IMR-90 (cell line): ENCODE measurements at regions not wholly inside any gene's neighbourhood (a gene's known extent, or its start where the extent isn't known, plus 50 kb on each side); places are given as distances from the start of the nearest gene placed in this dataset.

Experiments used
- ATAC-seq: fragments of 200-7000 bp; cut with Tn5 transposase; 2 replicates; pipeline ENCODE4 v1.9.1; 2020; ENCODE audit warnings: low read depth, mild to moderate bottlenecking, moderate library complexity
- BruUV-seq: library from RNA; stranded (reverse); fragments of 400-500 nt; replicated peaks from 2 replicates; lab custom pipeline; 2021; lab: Mats Ljungman, UMichigan
- CTCF ChIA-PET: fragments of 300-600 bp; formaldehyde crosslinking; extraction: SDS; loops from one replicate; lab custom pipeline; 2021; ENCODE audit warnings: antibody characterized with exemption; lab: Yijun Ruan, JAX
- POLR2A ChIA-PET: fragments of 300-600 bp; sonication (Branson Sonifier 250); formaldehyde crosslinking; loops from one replicate; lab custom pipeline; 2022; ENCODE audit warnings: antibody characterized with exemption; ENCODE audit not compliant: unreplicated experiment; lab: Charles Lee
- DNase-seq: peaks from one replicate; pipeline ENCODE4 v3.0.0; 2013
- H2AFZ ChIP-seq: replicated peaks from 2 replicates; pipeline ENCODE3; 2013; ENCODE audit warnings: low read length, mild to moderate bottlenecking; ENCODE audit not compliant: poor library complexity
- H2AK5ac ChIP-seq: 2 replicates; pipeline ENCODE4 v1.6.1; 2013; ENCODE audit warnings: low read depth, low read length, inconsistent platforms
- H2AK9ac ChIP-seq: replicated peaks from 2 replicates; pipeline ENCODE3; 2013; ENCODE audit warnings: mild to moderate bottlenecking, low read depth, low read length, moderate library complexity; ENCODE audit not compliant: poor library complexity
- H2BK120ac ChIP-seq: 2 replicates; pipeline ENCODE4 v1.6.1; 2013; ENCODE audit warnings: low read depth, low read length, inconsistent platforms
- H2BK15ac ChIP-seq: 3 replicates; pipeline ENCODE4 v1.6.1; 2013; ENCODE audit warnings: low read depth, low read length, inconsistent platforms
- H2BK20ac ChIP-seq: 2 replicates; pipeline ENCODE4 v1.6.1; 2013; ENCODE audit warnings: low read depth, mild to moderate bottlenecking, inconsistent platforms, low read length, moderate library complexity
- H2BK5ac ChIP-seq: 2 replicates; pipeline ENCODE4 v1.6.1; 2013; ENCODE audit warnings: mild to moderate bottlenecking, low read depth, low read length, inconsistent platforms; ENCODE audit not compliant: poor library complexity, severe bottlenecking
- H3K14ac ChIP-seq: replicated peaks from 2 replicates; pipeline ENCODE4 v1.6.1; 2013; ENCODE audit warnings: low read depth, low read length, inconsistent platforms
- H3K18ac ChIP-seq: 2 replicates; pipeline ENCODE4 v1.6.1; 2013; ENCODE audit warnings: low read depth, low read length, control low read depth
- H3K23ac ChIP-seq: 2 replicates; pipeline ENCODE4 v1.6.1; 2013; ENCODE audit warnings: low read depth, low read length, inconsistent platforms
- H3K27ac ChIP-seq: 2 replicates; pipeline ENCODE4 v1.5.1; 2013; ENCODE audit warnings: mild to moderate bottlenecking, control low read depth, low read length; ENCODE audit not compliant: insufficient read depth
- H3K27me3 ChIP-seq: 2 replicates; pipeline ENCODE4 v1.6.1; 2013; ENCODE audit warnings: low read length; ENCODE audit not compliant: control insufficient read depth, insufficient read depth
- H3K36me3 ChIP-seq: 2 replicates; pipeline ENCODE4 v1.6.1; 2013; ENCODE audit warnings: low read length, mixed read lengths; ENCODE audit not compliant: control insufficient read depth, insufficient read depth
- H3K4ac ChIP-seq: 2 replicates; pipeline ENCODE4 v1.6.1; 2013; ENCODE audit warnings: low read depth, low read length, inconsistent platforms
- H3K4me1 ChIP-seq: 2 replicates; pipeline ENCODE4 v1.6.1; 2013; ENCODE audit warnings: low read length, mixed read lengths; ENCODE audit not compliant: control insufficient read depth, insufficient read depth
- H3K4me2 ChIP-seq: 2 replicates; pipeline ENCODE4 v1.6.1; 2013; ENCODE audit warnings: low read depth, mild to moderate bottlenecking, control low read depth, low read length, moderate library complexity
- H3K4me3 ChIP-seq: 2 replicates; pipeline ENCODE4 v1.5.1; 2013; ENCODE audit warnings: low read depth, mild to moderate bottlenecking, control low read depth, low read length, moderate library complexity; ENCODE audit not compliant: insufficient read depth
- H3K56ac ChIP-seq: 2 replicates; pipeline ENCODE4 v1.6.1; 2013; ENCODE audit warnings: low read length, inconsistent platforms; ENCODE audit not compliant: insufficient read depth; ENCODE audit errors: extremely low read depth
- H3K79me1 ChIP-seq, 2 experiments: 2 replicates each; pipeline ENCODE4 v1.6.1; 2013; ENCODE audit warnings: low read length in 2 of 2, inconsistent platforms in 1 of 2, low read depth in 1 of 2
- H3K9ac ChIP-seq: 2 replicates; pipeline ENCODE4 v1.6.1; 2013; ENCODE audit warnings: low read depth, low read length, control low read depth
- H3K9me1 ChIP-seq: 2 replicates; pipeline ENCODE4 v1.6.1; 2013; ENCODE audit warnings: low read length, inconsistent platforms; ENCODE audit not compliant: insufficient read depth
- H3K9me3 ChIP-seq: 2 replicates; pipeline ENCODE4 v1.6.1; 2013; ENCODE audit warnings: low read length; ENCODE audit not compliant: control insufficient read depth, insufficient read depth
- H4K20me1 ChIP-seq: 2 replicates; pipeline ENCODE4 v1.6.1; 2013; ENCODE audit warnings: low read length, inconsistent platforms; ENCODE audit not compliant: insufficient read depth
- H4K5ac ChIP-seq: 2 replicates; pipeline ENCODE4 v1.6.1; 2013; ENCODE audit warnings: mild to moderate bottlenecking, low read depth, low read length, control low read depth
- H4K8ac ChIP-seq, 2 experiments: 2 replicates each; pipeline ENCODE4 v1.6.1; 2013; ENCODE audit warnings: low read depth in 2 of 2, low read length in 2 of 2, control low read depth in 1 of 2, inconsistent platforms in 1 of 2
- H4K91ac ChIP-seq: 2 replicates; pipeline ENCODE4 v1.6.1; 2013; ENCODE audit warnings: low read depth, low read length, inconsistent platforms; ENCODE audit not compliant: insufficient read depth
- BHLHE40 ChIP-seq: fragments of 150-350 bp; IDR thresholded peaks from 2 replicates; pipeline ENCODE4 v1.6.1; 2016; ENCODE audit warnings: mild to moderate bottlenecking, low read depth, low read length
- CEBPB ChIP-seq: IDR thresholded peaks from 2 replicates; pipeline ENCODE4 v1.6.1; 2012; ENCODE audit warnings: low read depth, low read length, improper control_type of control experiment
- CHD1 ChIP-seq: IDR thresholded peaks from 2 replicates; pipeline ENCODE4 v1.6.1; 2012; ENCODE audit warnings: low read depth, low read length, improper control_type of control experiment
- CTCF ChIP-seq: conservative IDR thresholded peaks from 2 replicates; pipeline ENCODE4 v1.5.1; 2012; ENCODE audit warnings: mild to moderate bottlenecking, low read depth, low read length, improper control_type of control experiment
- MAZ ChIP-seq: IDR thresholded peaks from 2 replicates; pipeline ENCODE4 v1.6.1; 2012; ENCODE audit warnings: low read depth, mild to moderate bottlenecking, low read length, improper control_type of control experiment, moderate library complexity, borderline replicate concordance
- RAD21 ChIP-seq: IDR thresholded peaks from 2 replicates; pipeline ENCODE4 v1.6.1; 2012; ENCODE audit warnings: low read length, improper control_type of control experiment
- RCOR1 ChIP-seq: IDR thresholded peaks from 2 replicates; pipeline ENCODE4 v1.6.1; 2012; ENCODE audit warnings: mild to moderate bottlenecking, low read length, improper control_type of control experiment; ENCODE audit not compliant: insufficient replicate concordance
- RFX5 ChIP-seq: IDR thresholded peaks from 2 replicates; pipeline ENCODE4 v1.8.0; 2012; ENCODE audit warnings: low read depth, mild to moderate bottlenecking, low read length, moderate library complexity
- WGBS, 2 experiments: methylation state at CpG; one replicate each; pipeline versions ENCODE4 v1.1.5 to v1.1.7; 2013; ENCODE audit warnings: missing lambda C conversion rate in 2 of 2; ENCODE audit not compliant: insufficient read length in 1 of 2; ENCODE audit errors: extremely low coverage in 2 of 2; 5-methylcytosine and 5-hydroxymethylcytosine counted together
- dilution Hi-C: fragments of 300-500 bp; cut with HindIII; formaldehyde crosslinking; loops from one replicate; pipeline ENCODE4 v1.14.3; 2018; ENCODE audit warnings: low sequenced_read_pairs; ENCODE audit not compliant: unreplicated experiment
- in situ Hi-C: fragments of 300-500 bp; cut with MboI; formaldehyde crosslinking; loops from 3 replicates; pipeline ENCODE4 v1.14.3; 2019; ENCODE audit warnings: low sequenced_read_pairs, inconsistent platforms, mixed read lengths
- intact Hi-C: fragments of 100-400 bp; cut with micrococcal nuclease; formaldehyde crosslinking; loops from 2 replicates; pipeline ENCODE4 v1.10.0; 2022

DNA sequence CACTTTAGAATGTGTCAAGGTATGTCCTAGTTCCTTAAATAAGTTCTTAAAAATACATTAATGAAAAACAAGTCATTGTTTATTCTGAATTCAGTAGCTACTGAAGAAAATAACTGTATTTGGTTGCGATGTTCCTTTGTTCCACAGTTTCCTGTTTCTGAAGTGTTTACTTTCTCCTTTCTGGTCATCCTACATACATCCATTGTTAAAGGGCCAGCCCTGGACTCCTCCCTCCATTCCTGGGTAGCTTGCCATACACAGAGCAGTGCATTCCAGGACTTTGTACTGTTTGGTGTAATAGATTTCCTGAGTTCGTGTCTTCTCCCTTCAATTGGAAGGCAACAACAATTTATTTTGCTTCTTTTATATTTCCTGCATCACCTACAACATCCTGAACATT, 845.4 kb upstream of the CXADR start:
- no peaks in the 10 kb centered on the region for H3K27me3 ChIP-seq
- H3K9me3 ChIP-seq = no peaks in the 10 kb centered on the region
- BruUV-seq = no TSS peak
- dilution Hi-C loops = no loop called here
- H2BK20ac ChIP-seq = no peak overlapping the region
- no peak overlapping the region for H3K18ac ChIP-seq
- no CpG with 5 or more reads among the region's 2 CpGs for WGBS, 2 experiments
- no peak overlapping the region for H3K4ac ChIP-seq
- ChIA-PET POLR2A (no interaction called here), CTCF (interaction anchor here (0.6 kb wide), 1 partner anchor 347 kb away, joined by 3 read pairs; no protein-coding TSS in a partner anchor)
- H3K4me1 ChIP-seq = no peaks in the 10 kb centered on the region
- TF ChIP-seq RCOR1 = no peak
- no peak for TF ChIP-seq MAZ
- TF ChIP-seq CTCF = no peak
- no peak for TF ChIP-seq RAD21
- no peak for TF ChIP-seq CHD1
- TF ChIP-seq RFX5 = no peak
- TF ChIP-seq BHLHE40 = no peak
- TF ChIP-seq CEBPB = no peak
- H3K4me3 ChIP-seq = no peak overlapping the region
- in situ Hi-C loops = no loop called here
- no peak overlapping the region for H3K9ac ChIP-seq
- ATAC-seq (no peak), DNase-seq (no peak)
- H2BK5ac ChIP-seq = no peak overlapping the region
- H3K9me1 ChIP-seq = no peaks in the 10 kb centered on the region
- no peak overlapping the region for H2AK9ac ChIP-seq
- H3K23ac ChIP-seq = no peak overlapping the region
- no peaks in the 10 kb centered on the region for H3K36me3 ChIP-seq
- H3K14ac ChIP-seq = no peak overlapping the region
- no peak overlapping the region for H2AFZ ChIP-seq
- intact Hi-C loops = no loop called here
- H4K91ac ChIP-seq = no peak overlapping the region
- H3K79me1 ChIP-seq = no peaks in the 10 kb centered on the region
- no peak overlapping the region for H4K5ac ChIP-seq
- no peak overlapping the region for H4K8ac ChIP-seq
- no peak overlapping the region for H3K56ac ChIP-seq
- no peaks in the 10 kb centered on the region for H4K20me1 ChIP-seq
- H2AK5ac ChIP-seq = no peak overlapping the region
- no peak overlapping the region for H3K27ac ChIP-seq
- no peak overlapping the region for H2BK15ac ChIP-seq
- no peak overlapping the region for H2BK120ac ChIP-seq
- no peak overlapping the region for H3K4me2 ChIP-seq
